ENCODE measurements at regions not wholly inside any gene's neighbourhood (a gene's known extent, or its start where the extent isn't known, plus 50 kb on each side); places are given as distances from the start of the nearest gene placed in this dataset.

GRCh38 chr5:135115591-135115990 lies 81.6 kb upstream of the PITX1 start:
- H3K79me2 ChIP-seq (ENCODE audit: control insufficient read depth, insufficient read depth, low read length, poor library complexity), result no peaks in the 10 kb centered on the region
- no peak overlapping the region for H3K4ac ChIP-seq (ENCODE audit: low read depth, low read length)
- no CpG with 5 or more reads among the region's 6 CpGs for whole genome bisulfite sequencing (ENCODE audit: extremely low coverage, insufficient coverage, insufficient read length)

GRCh38 chr5:135114759-135115158 lies 80.7 kb upstream of the PITX1 start:
- H3K4me3 ChIP-seq (ENCODE audit: low read depth, low read length), result no peak overlapping the region
- no peak overlapping the region for H3K9ac ChIP-seq (ENCODE audit: low read length)
- no peaks in the 10 kb centered on the region for H3K79me1 ChIP-seq (ENCODE audit: low read length)
- H2AK5ac ChIP-seq (ENCODE audit: low read length), result no peak overlapping the region
- peaks cover 7% of the 10 kb centered on the region for H3K9me3 ChIP-seq (ENCODE audit: insufficient read depth, low read depth, low read length)
- no peaks in the 10 kb centered on the region for H3K27me3 ChIP-seq (ENCODE audit: insufficient read depth, low read length)
- no peak overlapping the region for H3K4ac ChIP-seq (ENCODE audit: low read depth, low read length)
- H3K14ac ChIP-seq (ENCODE audit: low read length), result no peak overlapping the region
- H3K4me1 ChIP-seq (ENCODE audit: control insufficient read depth in 1 of 2, insufficient read depth in 2 of 2, low read length in 2 of 2), result no peaks in the 10 kb centered on the region
- no CpG with 5 or more reads among the region's 2 CpGs for WGBS (ENCODE audit: extremely low coverage, insufficient coverage, insufficient read length)
- H4K12ac ChIP-seq (ENCODE audit: low read depth, low read length), result no peak overlapping the region
- H3K18ac ChIP-seq (ENCODE audit: low read length), result no peak overlapping the region
- no peak for DNase-seq
- H2BK5ac ChIP-seq (ENCODE audit: low read depth, low read length, poor library complexity), result no peak overlapping the region
- no peaks in the 10 kb centered on the region for H3K79me2 ChIP-seq (ENCODE audit: control insufficient read depth, insufficient read depth, low read length, poor library complexity)
- no peak overlapping the region for H3K23ac ChIP-seq (ENCODE audit: low read length)
- no peak overlapping the region for H4K8ac ChIP-seq (ENCODE audit: low read depth, low read length)
- no peak overlapping the region for H2BK120ac ChIP-seq (ENCODE audit: insufficient read depth, low read length, poor library complexity)
- H3K27ac ChIP-seq (ENCODE audit: low read depth, low read length), result no peak overlapping the region
- no peaks in the 10 kb centered on the region for H3K36me3 ChIP-seq (ENCODE audit: control insufficient read depth in 1 of 2, insufficient read depth in 2 of 2, low read length in 2 of 2)
- no peak overlapping the region for H4K91ac ChIP-seq (ENCODE audit: low read depth, low read length)
- no peak overlapping the region for H2BK12ac ChIP-seq (ENCODE audit: low read length)
- H3K4me2 ChIP-seq (ENCODE audit: low read length), result no peak overlapping the region
- H2AFZ ChIP-seq (ENCODE audit: insufficient read depth, low read length, poor library complexity), result no peak overlapping the region

More at GRCh38 chr5:135115591-135115990, 81.6 kb upstream of the PITX1 start:
- Histone ChIP-seq H3K23ac (ENCODE audit: low read length) (no peak overlapping the region), H2BK5ac (ENCODE audit: low read depth, low read length, poor library complexity) (no peak overlapping the region), H3K9me3 (ENCODE audit: insufficient read depth, low read depth, low read length) (peaks cover 7% of the 10 kb centered on the region), H3K4me3 (ENCODE audit: low read depth, low read length) (no peak overlapping the region), H4K12ac (ENCODE audit: low read depth, low read length) (no peak overlapping the region), H3K14ac (ENCODE audit: low read length) (no peak overlapping the region), H2BK120ac (ENCODE audit: insufficient read depth, low read length, poor library complexity) (no peak overlapping the region), H3K4me2 (ENCODE audit: low read length) (no peak overlapping the region), H2AFZ (ENCODE audit: insufficient read depth, low read length, poor library complexity) (no peak overlapping the region), H3K4me1 (ENCODE audit: control insufficient read depth in 1 of 2, insufficient read depth in 2 of 2, low read length in 2 of 2) (no peaks in the 10 kb centered on the region), H3K27ac (ENCODE audit: low read depth, low read length) (no peak overlapping the region), H3K9ac (ENCODE audit: low read length) (no peak overlapping the region), H2BK12ac (ENCODE audit: low read length) (no peak overlapping the region), H3K27me3 (ENCODE audit: insufficient read depth, low read length) (no peaks in the 10 kb centered on the region), H4K8ac (ENCODE audit: low read depth, low read length) (no peak overlapping the region), H3K79me1 (ENCODE audit: low read length) (no peaks in the 10 kb centered on the region), H2AK5ac (ENCODE audit: low read length) (no peak overlapping the region), H4K91ac (ENCODE audit: low read depth, low read length) (no peak overlapping the region), H3K36me3 (ENCODE audit: control insufficient read depth in 1 of 2, insufficient read depth in 2 of 2, low read length in 2 of 2) (no peaks in the 10 kb centered on the region), H3K18ac (ENCODE audit: low read length) (no peak overlapping the region)
- DNase-seq, result no peak

GRCh38 chr5:135112008-135112725 lies 78.1 kb upstream of the PITX1 start:
- H4K91ac ChIP-seq (ENCODE audit: low read depth, low read length), result no peak overlapping the region
- H3K18ac ChIP-seq (ENCODE audit: low read length), result no peak overlapping the region
- H3K4me3 ChIP-seq (ENCODE audit: low read depth, low read length), result no peak overlapping the region
- H3K23ac ChIP-seq (ENCODE audit: low read length), result no peak overlapping the region
- no peak overlapping the region for H4K8ac ChIP-seq (ENCODE audit: low read depth, low read length)
- H2AFZ ChIP-seq (ENCODE audit: insufficient read depth, low read length, poor library complexity), result no peak overlapping the region
- no peak overlapping the region for H3K9ac ChIP-seq (ENCODE audit: low read length)
- no peak overlapping the region for H3K4ac ChIP-seq (ENCODE audit: low read depth, low read length)
- no peaks in the 10 kb centered on the region for H3K36me3 ChIP-seq (ENCODE audit: control insufficient read depth in 1 of 2, insufficient read depth in 2 of 2, low read length in 2 of 2)
- H2BK12ac ChIP-seq (ENCODE audit: low read length), result no peak overlapping the region
- H3K27me3 ChIP-seq (ENCODE audit: insufficient read depth, low read length), result no peaks in the 10 kb centered on the region
- H3K79me1 ChIP-seq (ENCODE audit: low read length), result no peaks in the 10 kb centered on the region
- H3K14ac ChIP-seq (ENCODE audit: low read length), result no peak overlapping the region
- no CpG with 5 or more reads among the region's 10 CpGs for WGBS (ENCODE audit: extremely low coverage, insufficient coverage, insufficient read length)
- H3K79me2 ChIP-seq (ENCODE audit: control insufficient read depth, insufficient read depth, low read length, poor library complexity), result no peaks in the 10 kb centered on the region
- no peak overlapping the region for H2BK5ac ChIP-seq (ENCODE audit: low read depth, low read length, poor library complexity)
- H3K27ac ChIP-seq (ENCODE audit: low read depth, low read length), result no peak overlapping the region
- no peak overlapping the region for H2AK5ac ChIP-seq (ENCODE audit: low read length)
- no peak overlapping the region for H3K4me2 ChIP-seq (ENCODE audit: low read length)
- peaks cover 7% of the 10 kb centered on the region for H3K9me3 ChIP-seq (ENCODE audit: insufficient read depth, low read depth, low read length)
- no peak for DNase-seq
- H4K12ac ChIP-seq (ENCODE audit: low read depth, low read length), result no peak overlapping the region
- H2BK120ac ChIP-seq (ENCODE audit: insufficient read depth, low read length, poor library complexity), result no peak overlapping the region
- no peaks in the 10 kb centered on the region for H3K4me1 ChIP-seq (ENCODE audit: control insufficient read depth in 1 of 2, insufficient read depth in 2 of 2, low read length in 2 of 2)

GRCh38 chr5:135110785-135111596 lies 77.0 kb upstream of the PITX1 start:
- Histone ChIP-seq H2BK120ac (ENCODE audit: insufficient read depth, low read length, poor library complexity) (no peak overlapping the region), H3K18ac (ENCODE audit: low read length) (no peak overlapping the region), H3K4me3 (ENCODE audit: low read depth, low read length) (no peak overlapping the region), H3K27me3 (ENCODE audit: insufficient read depth, low read length) (no peaks in the 10 kb centered on the region), H3K4me2 (ENCODE audit: low read length) (no peak overlapping the region), H3K27ac (ENCODE audit: low read depth, low read length) (no peak overlapping the region), H2AFZ (ENCODE audit: insufficient read depth, low read length, poor library complexity) (no peak overlapping the region), H3K14ac (ENCODE audit: low read length) (no peak overlapping the region), H4K8ac (ENCODE audit: low read depth, low read length) (no peak overlapping the region), H2AK5ac (ENCODE audit: low read length) (no peak overlapping the region), H3K9me3 (ENCODE audit: insufficient read depth, low read depth, low read length) (peaks cover 7% of the 10 kb centered on the region), H2BK12ac (ENCODE audit: low read length) (no peak overlapping the region), H3K4me1 (ENCODE audit: control insufficient read depth in 1 of 2, insufficient read depth in 2 of 2, low read length in 2 of 2) (no peaks in the 10 kb centered on the region), H4K91ac (ENCODE audit: low read depth, low read length) (no peak overlapping the region), H3K36me3 (ENCODE audit: control insufficient read depth in 1 of 2, insufficient read depth in 2 of 2, low read length in 2 of 2) (no peaks in the 10 kb centered on the region), H3K79me2 (ENCODE audit: control insufficient read depth, insufficient read depth, low read length, poor library complexity) (no peaks in the 10 kb centered on the region), H3K9ac (ENCODE audit: low read length) (no peak overlapping the region), H3K79me1 (ENCODE audit: low read length) (no peaks in the 10 kb centered on the region), H2BK5ac (ENCODE audit: low read depth, low read length, poor library complexity) (no peak overlapping the region), H4K12ac (ENCODE audit: low read depth, low read length) (no peak overlapping the region), H3K4ac (ENCODE audit: low read depth, low read length) (no peak overlapping the region), H3K23ac (ENCODE audit: low read length) (no peak overlapping the region)
- DNase-seq, result peak in 1 of 2 donors; percentile 18
- WGBS (ENCODE audit: extremely low coverage, insufficient coverage, insufficient read length), result no CpG with 5 or more reads among the region's 11 CpGs
